GM18951 (cell line): ENCODE measurements at regions not wholly inside any gene's neighbourhood (a gene's known extent, or its start where the extent isn't known, plus 50 kb on each side); places are given as distances from the start of the nearest gene placed in this dataset.

Experiments used
- POLR2A ChIP-seq: IDR thresholded peaks from 4 replicates; pipeline ENCODE4 v1.6.1; 2011; ENCODE audit warnings: mild to moderate bottlenecking; ENCODE audit not compliant: insufficient read length, insufficient read depth; ENCODE audit errors: extremely low read depth
- in situ Hi-C: fragments of 300-500 bp; cut with MboI; formaldehyde crosslinking; loops from one replicate; pipeline ENCODE4 v1.12.0; 2022; ENCODE audit warnings: low sequenced_read_pairs, mixed read lengths, inconsistent platforms; ENCODE audit not compliant: unreplicated experiment

DNA sequence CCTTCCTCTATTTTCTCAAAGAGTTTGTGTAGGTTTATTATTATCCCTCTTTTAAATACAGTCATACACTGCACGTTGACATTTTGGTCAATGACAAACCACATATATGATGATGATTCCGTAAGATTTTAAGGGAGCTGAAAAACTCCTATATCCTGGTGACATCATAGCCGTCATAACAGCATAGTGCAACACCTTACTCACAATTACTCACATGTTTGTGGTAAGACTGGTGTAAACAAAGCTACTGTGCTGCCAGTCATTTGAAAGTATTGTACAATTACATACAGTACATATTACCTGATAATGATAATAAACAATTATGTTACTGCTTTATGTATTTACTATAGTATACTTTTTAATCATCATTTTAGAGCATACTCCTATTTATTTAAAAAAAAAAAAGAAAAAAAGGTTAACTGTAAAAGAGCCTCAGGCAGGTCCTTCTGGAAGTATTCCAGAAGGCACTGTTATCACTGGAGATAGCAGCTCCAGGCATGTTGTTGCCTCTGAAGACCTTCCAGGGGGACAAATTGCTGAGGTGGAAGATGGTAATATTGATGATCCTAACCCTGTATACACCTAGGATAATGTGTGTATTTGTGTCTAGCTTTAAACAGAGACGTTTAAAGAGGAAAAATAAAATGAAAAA, 123.3 kb upstream of the CDK1 start:
- in situ Hi-C loops: no loop called here
- no peak for TF ChIP-seq POLR2A

GRCh38 chr10:60652628-60653027, 125.7 kb upstream of the CDK1 start:
- TF ChIP-seq POLR2A: no peak
- in situ Hi-C loops: no loop called here

- in situ Hi-C loops: no loop called here
- TF ChIP-seq POLR2A: no peak
These were observed 127.9 kb upstream of the CDK1 start for GRCh38 chr10:60650378-60650800.

DNA sequence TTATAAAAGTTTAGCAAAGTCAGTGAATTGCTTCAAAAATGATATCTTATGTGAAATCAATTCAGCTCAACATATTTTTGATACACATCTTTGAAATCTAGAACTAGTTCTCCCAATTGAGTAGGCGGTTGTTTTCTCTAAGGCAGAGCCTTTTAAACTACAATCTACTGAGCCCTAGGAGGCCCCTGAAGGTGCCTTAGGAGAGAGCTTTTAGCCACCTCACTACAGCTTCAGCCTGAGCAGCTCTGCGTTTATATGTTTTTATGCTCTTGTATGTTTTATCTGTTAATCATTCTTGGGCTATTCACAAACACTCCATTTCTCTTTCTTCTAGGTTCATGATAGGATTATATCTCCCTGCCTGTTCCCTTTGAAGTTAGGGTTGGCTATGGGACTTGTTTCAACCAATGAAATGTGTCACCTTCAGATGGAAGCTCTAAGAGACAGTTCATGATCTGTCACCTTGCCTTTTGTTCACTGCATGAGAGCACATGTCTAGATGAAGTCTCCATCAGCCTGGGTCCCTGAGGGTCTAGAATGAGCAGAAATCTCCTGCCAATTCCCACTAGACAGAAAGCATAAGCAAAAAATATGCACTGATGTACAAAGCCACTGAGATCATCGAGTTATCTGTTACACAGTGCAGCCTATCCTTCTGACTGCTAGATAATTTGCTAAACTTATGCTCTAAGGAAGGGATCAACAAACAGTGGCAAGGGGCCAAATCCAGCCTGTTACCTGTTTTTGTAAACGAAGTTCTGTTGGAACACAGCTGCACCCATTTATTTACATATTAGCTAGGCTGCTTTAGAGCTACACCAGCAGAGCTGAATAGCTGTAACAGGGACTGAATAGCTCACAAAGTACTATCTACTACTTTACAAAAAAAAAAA, 128.5 kb upstream of the CDK1 start:
- TF ChIP-seq POLR2A: no peak
- in situ Hi-C loops: no loop called here

DNA sequence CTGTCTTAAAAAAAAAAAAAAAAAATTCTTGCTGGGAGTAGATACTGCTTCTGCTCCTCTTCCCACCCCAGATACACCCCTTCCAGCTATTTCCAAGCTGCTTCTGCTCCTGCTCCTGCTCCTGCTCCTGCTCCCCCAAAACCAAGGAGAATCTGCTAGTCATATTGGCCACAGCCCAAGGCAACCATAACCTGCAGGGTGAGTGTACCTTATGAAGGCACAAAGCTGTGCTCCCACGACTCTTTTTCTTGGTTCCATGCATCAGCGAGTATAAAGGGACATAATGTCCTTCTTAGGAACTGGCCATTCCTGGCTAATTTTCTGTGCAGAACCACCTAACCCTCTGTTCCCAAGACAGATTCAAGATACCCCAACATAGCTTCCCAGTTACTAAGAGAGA, 129.5 kb upstream of the CDK1 start:
- TF ChIP-seq POLR2A: no peak
- in situ Hi-C loops: no loop called here

- no peak for TF ChIP-seq POLR2A
- in situ Hi-C loops: no loop called here
These were observed 131.1 kb upstream of the CDK1 start for GRCh38 chr10:60646966-60647796.

- in situ Hi-C loops: no loop called here
- TF ChIP-seq POLR2A: no peak
These were observed 132.3 kb upstream of the CDK1 start for GRCh38 chr10:60645980-60646379.

GRCh38 chr10:60644436-60645130, 133.7 kb upstream of the CDK1 start:
- in situ Hi-C loops: no loop called here
- TF ChIP-seq POLR2A: no peak

- TF ChIP-seq POLR2A: no peak
- in situ Hi-C loops: no loop called here
These were observed 134.4 kb upstream of the CDK1 start for GRCh38 chr10:60643874-60644273.

GRCh38 chr10:60629332-60629731, 148.9 kb upstream of the CDK1 start:
- no peak for TF ChIP-seq POLR2A
- in situ Hi-C loops: no loop called here

DNA sequence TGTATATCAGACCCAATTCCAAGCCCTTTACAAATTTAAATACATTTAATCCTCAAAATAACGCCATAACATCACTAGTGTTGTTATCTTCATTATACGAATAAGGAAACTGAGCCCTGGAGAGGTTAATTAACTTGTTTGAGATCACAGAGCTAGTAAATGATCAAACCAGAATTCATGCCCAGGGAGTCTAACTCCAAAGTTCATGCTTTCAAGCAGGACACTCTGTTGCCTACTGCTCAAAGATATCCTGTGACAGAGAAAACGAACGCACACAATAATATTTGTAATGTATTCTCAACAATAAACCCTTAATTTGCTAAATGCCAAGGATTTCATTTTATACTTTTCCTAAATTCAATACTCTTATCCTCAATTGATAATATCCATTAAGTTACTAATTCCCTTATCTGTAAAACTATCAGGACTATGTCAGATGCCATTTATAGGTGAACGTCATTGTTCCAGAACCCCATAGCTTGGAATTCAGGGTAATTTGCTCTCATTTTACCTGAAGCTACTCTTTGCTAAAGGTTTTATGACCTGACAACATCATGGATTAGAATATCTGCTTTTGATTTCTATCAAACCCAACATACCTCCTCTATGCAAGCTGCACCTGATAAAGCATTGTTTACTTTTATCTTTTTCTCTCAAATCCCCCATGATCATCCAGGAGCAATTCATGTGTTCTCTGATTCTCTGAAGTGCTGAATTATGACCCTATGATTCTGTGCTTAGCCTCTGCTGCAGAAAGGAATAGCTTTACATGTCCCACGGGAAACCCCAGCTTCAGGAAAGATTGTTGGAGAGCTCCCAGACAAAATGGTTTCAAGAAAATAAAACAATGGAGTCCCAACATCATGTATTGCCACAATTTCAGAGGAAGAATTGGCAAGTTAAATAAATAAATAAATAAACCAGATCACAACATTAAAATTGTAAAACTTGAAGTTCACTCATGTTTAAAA, 150.2 kb upstream of the CDK1 start:
- no peak for TF ChIP-seq POLR2A
- in situ Hi-C loops: no loop called here

DNA sequence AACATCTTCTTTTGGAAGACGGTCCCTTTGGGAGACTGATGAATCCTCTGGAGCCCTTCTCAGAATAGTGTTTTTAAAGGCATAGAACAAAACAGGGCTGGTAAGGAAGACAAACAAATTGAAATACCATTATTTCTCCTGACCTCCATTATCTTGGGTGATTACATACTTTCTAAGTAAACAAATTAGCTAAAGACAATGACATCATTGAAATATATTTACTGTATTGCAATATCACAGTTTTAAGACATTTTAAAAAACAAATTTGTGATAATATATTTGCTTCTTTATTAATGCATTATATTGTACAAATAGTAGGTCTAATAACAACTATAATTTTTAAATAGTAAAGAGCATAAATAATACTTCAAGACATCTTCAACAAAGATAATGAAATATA, 152.2 kb upstream of the CDK1 start:
- in situ Hi-C loops: no loop called here
- TF ChIP-seq POLR2A: no peak
